T-cell (primary cell): ENCODE measurements at regions not wholly inside any gene's neighbourhood (a gene's known extent, or its start where the extent isn't known, plus 50 kb on each side); places are given as distances from the start of the nearest gene placed in this dataset.

Experiments
- ATAC-seq, 4 experiments: fragments of 200-7000 bp in 3 of 4; fragments of 150-1000 bp in 1 of 4; cut with Tn5 transposase; replicated peaks in 1 of 4; 1 replicate in 3 of 4; 2 replicates in 1 of 4; pipeline ENCODE4 v1.10.0; 2021; ENCODE audit warnings: moderate library complexity in 3 of 4, mild to moderate bottlenecking in 2 of 4, moderate number of reproducible peaks in 1 of 4
- CTCF ChIA-PET, 2 donors: fragments of 300-600 bp; sonication (Branson Sonifier 250); formaldehyde crosslinking; loops; one replicate each; lab custom pipeline; 2022; ENCODE audit warnings: antibody characterized with exemption in 2 of 2; lab: Charles Lee
- POLR2A ChIA-PET, 2 donors: fragments of 300-600 bp; sonication (Branson Sonifier 250); formaldehyde crosslinking; loops; one replicate each; lab custom pipeline; 2022; ENCODE audit warnings: antibody characterized with exemption in 2 of 2; lab: Charles Lee
- DNase-seq, 35 experiments: peaks; one replicate each; pipeline versions ENCODE4 v3.0.0 to v3.0.0-alpha.2; 2013 to 2023
- H3K27ac ChIP-seq: one replicate; pipeline ENCODE4 v1.5.1; 2013; ENCODE audit warnings: low read length
- H3K27me3 ChIP-seq, 2 experiments: replicated peaks in 1 of 2; 1 replicate in 1 of 2; 2 replicates in 1 of 2; pipeline versions ENCODE4 v1.6.1 to v1.7.0; 2013; ENCODE audit warnings: low read length in 1 of 2, mixed read lengths in 1 of 2; ENCODE audit not compliant: control insufficient read depth in 2 of 2, insufficient read depth in 2 of 2; ENCODE audit errors: extremely low read depth in 1 of 2
- H3K36me3 ChIP-seq, 2 donors: 1 replicate in 1 of 2; 2 replicates in 1 of 2; pipeline versions ENCODE4 v1.6.1 to v1.7.0; 2013; ENCODE audit warnings: low read length in 1 of 2; ENCODE audit not compliant: control insufficient read depth in 2 of 2, insufficient read depth in 1 of 2; ENCODE audit errors: extremely low read depth in 1 of 2
- H3K4me1 ChIP-seq, 2 experiments: 1 replicate in 1 of 2; 2 replicates in 1 of 2; pipeline versions ENCODE4 v1.6.1 to v1.7.0; 2013; ENCODE audit warnings: low read length in 2 of 2, mixed read lengths in 1 of 2; ENCODE audit not compliant: insufficient read depth in 2 of 2, control insufficient read depth in 1 of 2; ENCODE audit errors: extremely low read depth in 1 of 2
- H3K4me3 ChIP-seq, 2 donors: 1 replicate in 1 of 2; 2 replicates in 1 of 2; pipeline versions ENCODE4 v1.5.1 to v1.7.0; 2013; ENCODE audit warnings: mild to moderate bottlenecking in 2 of 2, low read length in 1 of 2, moderate library complexity in 1 of 2; ENCODE audit not compliant: control insufficient read depth in 1 of 2; ENCODE audit errors: extremely low read depth in 1 of 2
- H3K9me3 ChIP-seq: 2 replicates; pipeline ENCODE4 v1.7.0; 2013
- H3K27ac Mint-ChIP-seq, 2 donors: one replicate each; pipeline ENCODE4 v1.8.0; 2020 to 2021; ENCODE audit warnings: mild to moderate bottlenecking in 2 of 2, mixed read lengths in 2 of 2
- H3K27me3 Mint-ChIP-seq, 2 donors: one replicate each; pipeline ENCODE4 v1.8.0; 2021 to 2022; ENCODE audit warnings: mixed read lengths in 2 of 2
- H3K36me3 Mint-ChIP-seq: one replicate; pipeline ENCODE4 v1.8.0; 2021; ENCODE audit warnings: mixed read lengths
- H3K4me1 Mint-ChIP-seq, 3 donors: one replicate each; pipeline ENCODE4 v1.8.0; 2020 to 2022; ENCODE audit warnings: mixed read lengths in 3 of 3, mild to moderate bottlenecking in 1 of 3
- H3K4me3 Mint-ChIP-seq, 3 donors: one replicate each; pipeline ENCODE4 v1.8.0; 2020 to 2022; ENCODE audit warnings: mild to moderate bottlenecking in 3 of 3, mixed read lengths in 3 of 3, moderate library complexity in 3 of 3
- H3K9me3 Mint-ChIP-seq, 3 donors: one replicate each; pipeline ENCODE4 v1.8.0; 2020 to 2022; ENCODE audit warnings: mixed read lengths in 3 of 3
- WGBS: methylation state at CpG from one replicate; pipeline ENCODE4 v1.1.5; 2013; ENCODE audit warnings: missing lambda C conversion rate; ENCODE audit not compliant: insufficient coverage; 5-methylcytosine and 5-hydroxymethylcytosine counted together

GRCh38 chr1:4149831-4150230, 249.8 kb upstream of the C1orf174 start:
- Histone ChIP-seq H3K9me3 (no peaks in the 10 kb centered on the region), H3K4me1 (no peaks in the 10 kb centered on the region), H3K27ac (no peak overlapping the region), H3K27me3 (peaks cover 0 to 11% of the 10 kb centered on the region in 2 experiments), H3K4me3 (no peak overlapping the region), H3K36me3 (no peaks in the 10 kb centered on the region)
- no peaks in the 10 kb centered on the region for H3K36me3 Mint-ChIP-seq
- no peak for ATAC-seq
- peaks cover 4 to 11% of the 10 kb centered on the region in 2 donors for H3K27me3 Mint-ChIP-seq
- no peak for DNase-seq
- CTCF ChIA-PET: no interaction called here
- no peak overlapping the region for H3K27ac Mint-ChIP-seq
- WGBS: 70% methylated on average over 8 of the region's 10 CpGs
- H3K4me1 Mint-ChIP-seq: no peaks in the 10 kb centered on the region
- H3K9me3 Mint-ChIP-seq: no peaks in the 10 kb centered on the region
- POLR2A ChIA-PET: interaction anchor here in 1 of 2 donors (0.5 kb wide), 1 partner anchor 11 kb away, joined by 5 read pairs; no protein-coding TSS in a partner anchor
- no peak overlapping the region for H3K4me3 Mint-ChIP-seq

- POLR2A ChIA-PET: no interaction called here
- 69% methylated on average over 7 of the region's 7 CpGs for WGBS
- Histone ChIP-seq H3K4me3 (no peak overlapping the region), H3K9me3 (no peaks in the 10 kb centered on the region), H3K4me1 (no peaks in the 10 kb centered on the region), H3K36me3 (no peaks in the 10 kb centered on the region), H3K27ac (no peak overlapping the region), H3K27me3 (peaks cover 0 to 11% of the 10 kb centered on the region in 2 experiments)
- DNase-seq (no peak), ATAC-seq (no peak)
- no peaks in the 10 kb centered on the region for H3K4me1 Mint-ChIP-seq
- H3K4me3 Mint-ChIP-seq: no peak overlapping the region
- no peak overlapping the region for H3K27ac Mint-ChIP-seq
- H3K36me3 Mint-ChIP-seq: no peaks in the 10 kb centered on the region
- CTCF ChIA-PET: no interaction called here
- no peaks in the 10 kb centered on the region for H3K9me3 Mint-ChIP-seq
- peaks cover 4 to 11% of the 10 kb centered on the region in 2 donors for H3K27me3 Mint-ChIP-seq
Observed at GRCh38 chr1:4150262-4150661, 250.2 kb upstream of the C1orf174 start.

- POLR2A ChIA-PET: no interaction called here
- ATAC-seq (no peak), DNase-seq (no peak)
- Histone ChIP-seq H3K4me3 (no peak overlapping the region), H3K27ac (no peak overlapping the region), H3K27me3 (peaks cover 0 to 19% of the 10 kb centered on the region in 2 experiments), H3K4me1 (no peaks in the 10 kb centered on the region), H3K36me3 (no peaks in the 10 kb centered on the region), H3K9me3 (no peaks in the 10 kb centered on the region)
- H3K27ac Mint-ChIP-seq: no peak overlapping the region
- H3K36me3 Mint-ChIP-seq: no peaks in the 10 kb centered on the region
- H3K4me3 Mint-ChIP-seq: no peak overlapping the region
- WGBS: 74% methylated on average over 9 of the region's 11 CpGs
- CTCF ChIA-PET: no interaction called here
- peaks cover 4 to 8% of the 10 kb centered on the region in 2 donors for H3K27me3 Mint-ChIP-seq
- H3K4me1 Mint-ChIP-seq: no peaks in the 10 kb centered on the region
- no peaks in the 10 kb centered on the region for H3K9me3 Mint-ChIP-seq
Observed at GRCh38 chr1:4152266-4152665, 252.2 kb upstream of the C1orf174 start.

GRCh38 chr1:4153571-4153970, 253.5 kb upstream of the C1orf174 start:
- 90% methylated on average over 5 of the region's 5 CpGs for WGBS
- Histone ChIP-seq H3K4me3 (no peak overlapping the region), H3K27me3 (peaks cover 0 to 15% of the 10 kb centered on the region in 2 experiments), H3K9me3 (no peaks in the 10 kb centered on the region), H3K27ac (no peak overlapping the region), H3K4me1 (no peaks in the 10 kb centered on the region), H3K36me3 (no peaks in the 10 kb centered on the region)
- DNase-seq (no peak), ATAC-seq (no peak)
- ChIA-PET CTCF (no interaction called here), POLR2A (no interaction called here)
- Mint-ChIP-seq H3K27me3 (peaks cover 1 to 4% of the 10 kb centered on the region in 2 donors), H3K27ac (no peak overlapping the region), H3K4me1 (no peaks in the 10 kb centered on the region), H3K36me3 (no peaks in the 10 kb centered on the region), H3K9me3 (no peaks in the 10 kb centered on the region), H3K4me3 (no peak overlapping the region)

- H3K27ac Mint-ChIP-seq: no peak overlapping the region
- POLR2A ChIA-PET: no interaction called here
Observed at GRCh38 chr1:4156241-4156973, 256.3 kb upstream of the C1orf174 start.

GRCh38 chr1:4160181-4160580, 260.1 kb upstream of the C1orf174 start:
- ChIA-PET CTCF (no interaction called here), POLR2A (no interaction called here)
- H3K27ac Mint-ChIP-seq: no peak overlapping the region
- H3K36me3 Mint-ChIP-seq: no peaks in the 10 kb centered on the region
- 79% methylated on average over 6 of the region's 7 CpGs for WGBS
- H3K9me3 ChIP-seq: no peaks in the 10 kb centered on the region
- H3K9me3 Mint-ChIP-seq: no peaks in the 10 kb centered on the region
- H3K27me3 ChIP-seq: peaks cover 0 to 16% of the 10 kb centered on the region in 2 experiments
- H3K27ac ChIP-seq: no peak overlapping the region
- H3K27me3 Mint-ChIP-seq: peaks cover 9 to 11% of the 10 kb centered on the region in 2 donors
- no peak overlapping the region for H3K4me3 ChIP-seq
- H3K4me3 Mint-ChIP-seq: no peak overlapping the region
- ATAC-seq (no peak), DNase-seq (no peak)
- H3K4me1 Mint-ChIP-seq: no peaks in the 10 kb centered on the region
- H3K36me3 ChIP-seq: no peaks in the 10 kb centered on the region
- H3K4me1 ChIP-seq: no peaks in the 10 kb centered on the region

More at GRCh38 chr1:4156241-4156973, 256.3 kb upstream of the C1orf174 start:
- Mint-ChIP-seq H3K4me3 (no peak overlapping the region), H3K36me3 (no peaks in the 10 kb centered on the region), H3K4me1 (no peaks in the 10 kb centered on the region), H3K27me3 (peaks cover 3 to 4% of the 10 kb centered on the region in 2 donors), H3K9me3 (no peaks in the 10 kb centered on the region)
- H3K27ac ChIP-seq: no peak overlapping the region
- DNase-seq (no peak), ATAC-seq (no peak)
- 78% methylated on average over 7 of the region's 14 CpGs for WGBS
- peaks cover 0 to 17% of the 10 kb centered on the region in 2 experiments for H3K27me3 ChIP-seq
- H3K9me3 ChIP-seq: no peaks in the 10 kb centered on the region
- H3K4me1 ChIP-seq: no peaks in the 10 kb centered on the region
- no peaks in the 10 kb centered on the region for H3K36me3 ChIP-seq
- H3K4me3 ChIP-seq: no peak overlapping the region
- CTCF ChIA-PET: no interaction called here
